G401 (cell line): ENCODE measurements at regions not wholly inside any gene's neighbourhood (a gene's known extent, or its start where the extent isn't known, plus 50 kb on each side); places are given as distances from the start of the nearest gene placed in this dataset.
"Not testable (repeated sequence)": the region's sequence is repeated elsewhere in the genome, so short reads cannot be mapped to it uniquely, and the experiment has no call there.

ENCODE experiments used
- DNase-seq: peaks from one replicate; pipeline ENCODE4 v3.0.0-alpha.2; 2015; ENCODE audit warnings: low spot score
- in situ Hi-C: cut with HindIII; loops from 2 replicates; pipeline ENCODE4 v1.10.0; 2016; ENCODE audit warnings: low sequenced_read_pairs, mixed read lengths

DNA sequence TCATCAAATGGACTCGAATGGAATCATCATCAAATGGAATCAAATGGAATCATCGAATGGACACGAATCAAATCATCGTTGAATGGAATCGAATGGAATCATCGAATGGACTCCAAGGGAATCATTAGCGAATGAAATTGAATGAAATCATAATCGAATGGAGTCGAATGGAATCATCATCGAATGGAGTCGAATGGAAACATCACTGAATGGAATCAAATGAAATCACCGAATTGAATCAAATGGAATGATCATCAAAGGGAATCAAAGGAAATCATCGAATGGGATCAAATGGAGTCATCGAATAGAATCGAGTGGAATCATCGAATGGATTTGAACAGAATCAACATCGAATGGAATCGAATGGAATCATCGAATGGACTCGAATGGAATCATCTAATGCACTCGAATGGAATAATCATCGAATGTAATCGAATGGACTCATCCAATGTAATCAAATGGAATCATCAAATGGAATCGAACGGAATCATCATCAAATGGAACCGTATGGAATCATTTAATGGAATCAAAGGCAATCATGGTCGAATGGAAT, 232.2 kb downstream of the SHCBP1 start:
- DNase-seq, in situ Hi-C loops: not testable (repeated sequence)

- peak; percentile 33 for DNase-seq
- in situ Hi-C loops, result not testable (repeated sequence)
Measured at GRCh38 chr16:46388354-46388753, 232.8 kb downstream of the SHCBP1 start.

DNA sequence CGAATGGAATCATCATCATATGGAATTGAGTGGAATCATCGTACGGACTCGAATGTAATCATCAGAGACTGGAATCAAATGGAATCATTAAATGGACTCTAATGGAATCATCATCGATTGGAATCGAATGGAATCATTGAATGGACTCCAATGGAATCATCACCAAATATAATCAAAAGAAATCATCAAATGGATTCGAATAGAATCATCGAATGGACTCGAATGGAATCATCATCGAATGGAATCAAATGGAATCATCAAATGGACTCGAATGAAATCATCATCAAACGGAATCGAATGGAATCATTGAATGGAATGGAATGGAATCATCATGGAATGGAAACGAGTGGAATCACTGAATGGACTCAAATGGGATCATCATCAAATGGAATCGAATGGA, 233.5 kb downstream of the SHCBP1 start:
- DNase-seq, in situ Hi-C loops: not testable (repeated sequence)

DNA sequence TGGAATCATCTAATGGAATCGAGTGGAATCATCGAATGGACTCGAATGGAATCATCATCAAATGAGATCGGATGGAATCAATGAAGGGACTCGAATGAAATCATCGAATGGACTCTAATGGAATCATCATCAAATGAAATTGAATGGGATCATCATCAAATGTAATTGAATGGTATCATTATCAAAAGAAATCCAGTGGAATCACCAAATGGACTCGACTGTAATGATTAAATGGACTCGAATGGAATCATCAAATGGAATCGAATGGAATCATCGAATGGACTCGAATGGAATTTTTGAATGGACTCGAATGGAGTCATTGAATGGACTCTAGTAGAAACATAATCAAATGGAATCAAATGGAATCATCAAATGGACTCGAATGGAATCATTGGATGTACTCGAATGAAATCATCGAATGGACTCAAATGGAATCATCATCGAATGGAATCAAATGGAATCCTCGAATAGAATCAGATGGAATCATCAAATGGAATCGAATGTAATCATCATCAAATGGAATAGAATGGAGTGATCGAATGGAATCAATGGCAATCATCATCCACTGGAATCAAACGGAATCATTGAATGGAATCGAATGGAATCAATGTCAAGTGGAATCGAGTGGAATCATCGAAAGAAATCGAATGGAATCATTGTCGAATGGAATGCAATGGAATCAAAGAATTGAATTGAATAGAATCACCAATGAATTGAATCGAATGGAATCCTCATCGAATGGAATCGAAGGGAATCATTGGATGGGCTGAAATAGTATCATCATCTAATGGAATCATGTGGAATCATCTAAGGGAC, 234.2 kb downstream of the SHCBP1 start:
- in situ Hi-C loops, result not testable (repeated sequence)
- peak; percentile 4 for DNase-seq

- in situ Hi-C loops, result not testable (repeated sequence)
Measured at GRCh38 chr16:46386110-46386771, 234.9 kb downstream of the SHCBP1 start.

GRCh38 chr16:46384285-46385061, 236.7 kb downstream of the SHCBP1 start:
- peak; percentile 41 for DNase-seq
- in situ Hi-C loops, result not testable (repeated sequence)

More at GRCh38 chr16:46386110-46386771, 234.9 kb downstream of the SHCBP1 start:
- DNase-seq, result peak; percentile 65

DNA sequence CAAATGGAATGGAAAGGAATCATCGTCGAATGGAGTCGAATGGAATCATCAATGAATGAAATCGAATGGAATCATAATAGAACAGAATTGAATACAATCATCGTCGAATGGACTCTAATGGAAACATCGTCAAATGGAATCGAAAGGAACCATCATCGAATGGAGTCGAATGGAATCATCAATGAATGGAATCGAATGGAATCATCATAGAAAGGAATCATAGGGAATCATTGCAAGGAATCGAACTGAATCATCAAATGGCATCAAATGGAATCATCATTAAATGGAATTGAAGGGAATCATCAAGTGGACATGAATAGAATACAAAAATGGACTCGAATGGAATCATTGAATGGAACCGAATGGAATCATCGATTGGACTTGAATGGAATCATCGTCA, 237.6 kb downstream of the SHCBP1 start:
- DNase-seq, result peak; percentile 3

DNA sequence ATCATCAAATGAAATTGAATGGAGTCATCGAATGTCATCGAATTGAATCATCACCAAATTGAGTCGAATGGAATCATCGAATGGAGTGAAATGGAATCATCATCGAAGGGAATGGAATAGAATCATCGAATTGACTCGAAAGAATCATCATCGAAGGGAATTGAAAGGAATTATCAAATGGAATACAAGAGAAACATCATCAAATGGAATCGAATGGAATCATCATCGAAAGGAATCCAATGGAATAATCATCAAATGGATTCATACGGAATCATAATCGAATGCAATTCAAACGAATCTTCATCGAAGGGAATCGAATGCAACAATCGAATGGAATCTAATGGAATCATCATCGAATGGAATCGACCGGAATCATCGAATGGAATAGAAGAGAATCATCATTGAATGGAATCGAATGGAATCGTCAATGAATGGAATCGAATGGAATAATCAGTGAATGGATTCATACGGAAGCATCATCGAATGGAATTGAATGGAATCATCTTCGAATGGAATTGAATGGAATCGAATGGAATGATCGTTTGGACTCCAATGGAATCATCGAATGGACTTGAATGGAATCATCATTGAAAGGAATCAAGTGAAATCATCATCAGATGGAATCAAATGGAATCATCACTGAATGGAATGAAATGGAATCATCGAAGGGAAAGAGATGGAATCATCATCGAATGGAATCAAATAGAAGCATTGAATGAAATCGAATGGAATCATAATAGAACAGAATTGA, 238.2 kb downstream of the SHCBP1 start:
- in situ Hi-C loops, result not testable (repeated sequence)
- peak; percentile 23 for DNase-seq

More for the DNA sequence above, 237.6 kb downstream of the SHCBP1 start:
- in situ Hi-C loops, result not testable (repeated sequence)

DNA sequence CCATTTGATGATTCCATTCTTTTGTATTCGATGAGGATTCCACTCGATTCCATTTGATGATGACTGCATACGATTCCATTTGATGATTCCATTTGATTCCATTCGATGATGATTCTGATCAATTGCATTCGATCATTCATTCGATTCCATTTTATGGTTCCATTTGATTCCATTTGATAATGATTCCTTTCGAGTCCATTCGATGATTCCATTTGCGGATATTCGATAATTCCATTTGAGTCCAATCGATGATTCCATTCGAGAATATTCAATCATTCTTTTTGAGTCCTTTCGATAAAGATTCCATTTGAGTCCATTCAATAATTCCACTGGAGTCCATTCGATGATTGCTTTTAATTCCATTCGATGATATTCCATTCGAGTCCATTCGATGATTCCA, 239.1 kb downstream of the SHCBP1 start:
- DNase-seq, in situ Hi-C loops: not testable (repeated sequence)

DNA sequence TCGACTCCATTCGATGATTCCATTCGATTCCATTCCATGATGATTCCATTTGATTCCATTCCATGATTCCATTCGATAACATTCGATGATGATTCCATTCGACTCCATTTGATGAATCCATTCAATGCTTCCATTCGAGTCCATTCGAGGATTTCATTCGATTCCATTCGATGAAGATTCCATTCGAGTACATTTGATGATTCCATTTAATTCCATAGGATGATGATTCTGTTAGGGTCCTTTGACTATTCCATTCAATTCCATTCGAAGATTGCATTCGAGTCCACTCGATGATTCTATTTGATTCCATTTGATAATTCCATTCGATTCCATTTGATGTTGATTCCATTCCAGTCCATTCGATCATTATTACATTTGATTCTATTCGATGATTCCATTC, 239.8 kb downstream of the SHCBP1 start:
- DNase-seq, result peak; percentile 2
- in situ Hi-C loops, result not testable (repeated sequence)
